BJ (cell line): ENCODE measurements at regions not wholly inside any gene's neighbourhood (a gene's known extent, or its start where the extent isn't known, plus 50 kb on each side); places are given as distances from the start of the nearest gene placed in this dataset.

Experiments
- CTCF ChIA-PET: fragments of 350-600 bp; formaldehyde crosslinking; extraction: SDS; loops from one replicate; lab custom pipeline; 2021; ENCODE audit warnings: antibody characterized with exemption, inconsistent platforms; lab: Yijun Ruan, JAX
- POLR2A ChIA-PET: fragments of 300-600 bp; sonication (Branson Sonifier 250); formaldehyde crosslinking; extraction: SDS; loops from one replicate; lab custom pipeline; 2021; ENCODE audit warnings: antibody characterized with exemption; lab: Charles Lee
- DNase-seq: peaks from one replicate; pipeline ENCODE4 v3.0.0-alpha.2; 2011; ENCODE audit warnings: low read depth
- H3K27me3 ChIP-seq: 2 replicates; pipeline ENCODE4 v1.6.0; 2011; ENCODE audit warnings: low read length; ENCODE audit not compliant: control insufficient read depth, insufficient read depth
- H3K36me3 ChIP-seq: 2 replicates; pipeline ENCODE4 v1.5.1; 2011; ENCODE audit warnings: low read length; ENCODE audit not compliant: control insufficient read depth, insufficient read depth
- H3K4me3 ChIP-seq: 2 replicates; pipeline ENCODE4 v1.5.1; 2011; ENCODE audit warnings: low read depth, mild to moderate bottlenecking, control low read depth, low read length
- TF ChIP-seq, protein P1 (sequence below): IDR thresholded peaks from 2 replicates; pipeline ENCODE4 v1.5.1; 2011; ENCODE audit warnings: low read depth, mild to moderate bottlenecking, control low read depth, inconsistent platforms, low read length, moderate library complexity; ENCODE audit not compliant: insufficient read depth

DNA sequence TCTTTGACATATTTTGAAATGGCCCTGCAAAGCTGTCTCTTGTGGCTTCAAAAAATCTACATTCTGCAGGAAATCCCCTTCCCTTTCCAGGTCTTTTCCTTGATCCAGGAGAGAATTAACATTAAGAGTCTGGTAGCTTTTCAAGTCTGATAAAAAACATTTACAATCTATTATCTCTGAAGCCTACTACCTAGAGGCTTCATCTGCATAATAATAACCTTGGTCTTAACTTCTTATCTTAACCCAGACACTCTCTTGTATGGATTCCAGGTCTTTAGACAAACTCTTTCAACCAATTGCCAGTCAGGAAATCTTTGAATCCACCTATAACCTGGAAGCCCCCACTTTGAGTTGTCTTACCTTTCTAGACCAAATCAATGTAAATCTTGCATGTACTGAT, 179.3 kb upstream of the ZC3H15 start:
- ChIA-PET POLR2A (no interaction called here), CTCF (no interaction called here)
- TF ChIP-seq, protein P1, sequence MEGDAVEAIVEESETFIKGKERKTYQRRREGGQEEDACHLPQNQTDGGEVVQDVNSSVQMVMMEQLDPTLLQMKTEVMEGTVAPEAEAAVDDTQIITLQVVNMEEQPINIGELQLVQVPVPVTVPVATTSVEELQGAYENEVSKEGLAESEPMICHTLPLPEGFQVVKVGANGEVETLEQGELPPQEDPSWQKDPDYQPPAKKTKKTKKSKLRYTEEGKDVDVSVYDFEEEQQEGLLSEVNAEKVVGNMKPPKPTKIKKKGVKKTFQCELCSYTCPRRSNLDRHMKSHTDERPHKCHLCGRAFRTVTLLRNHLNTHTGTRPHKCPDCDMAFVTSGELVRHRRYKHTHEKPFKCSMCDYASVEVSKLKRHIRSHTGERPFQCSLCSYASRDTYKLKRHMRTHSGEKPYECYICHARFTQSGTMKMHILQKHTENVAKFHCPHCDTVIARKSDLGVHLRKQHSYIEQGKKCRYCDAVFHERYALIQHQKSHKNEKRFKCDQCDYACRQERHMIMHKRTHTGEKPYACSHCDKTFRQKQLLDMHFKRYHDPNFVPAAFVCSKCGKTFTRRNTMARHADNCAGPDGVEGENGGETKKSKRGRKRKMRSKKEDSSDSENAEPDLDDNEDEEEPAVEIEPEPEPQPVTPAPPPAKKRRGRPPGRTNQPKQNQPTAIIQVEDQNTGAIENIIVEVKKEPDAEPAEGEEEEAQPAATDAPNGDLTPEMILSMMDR = no peak
- Histone ChIP-seq H3K4me3 (no peak overlapping the region), H3K27me3 (no peaks in the 10 kb centered on the region), H3K36me3 (no peaks in the 10 kb centered on the region)
- no peak for DNase-seq

DNA sequence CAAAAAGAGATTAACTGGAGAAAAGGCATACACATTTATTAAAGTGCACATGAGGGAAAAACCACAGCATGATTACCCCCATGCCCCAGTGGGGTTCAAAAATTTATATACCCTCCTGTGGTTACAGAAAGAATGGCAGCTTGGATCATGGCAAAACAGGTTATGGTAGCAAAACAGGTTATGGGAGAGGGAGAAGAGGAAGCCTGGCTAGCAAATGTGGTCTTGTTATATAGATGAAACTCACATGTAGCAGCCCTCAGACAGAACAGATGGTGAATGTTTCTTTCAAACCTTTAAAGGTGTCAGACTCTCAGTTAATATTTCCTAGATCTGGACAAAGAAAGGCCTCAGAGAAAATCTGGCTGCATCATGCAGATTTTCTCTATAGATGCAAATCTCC, 178.2 kb upstream of the ZC3H15 start:
- POLR2A ChIA-PET = no interaction called here
- CTCF ChIA-PET = no interaction called here

DNA sequence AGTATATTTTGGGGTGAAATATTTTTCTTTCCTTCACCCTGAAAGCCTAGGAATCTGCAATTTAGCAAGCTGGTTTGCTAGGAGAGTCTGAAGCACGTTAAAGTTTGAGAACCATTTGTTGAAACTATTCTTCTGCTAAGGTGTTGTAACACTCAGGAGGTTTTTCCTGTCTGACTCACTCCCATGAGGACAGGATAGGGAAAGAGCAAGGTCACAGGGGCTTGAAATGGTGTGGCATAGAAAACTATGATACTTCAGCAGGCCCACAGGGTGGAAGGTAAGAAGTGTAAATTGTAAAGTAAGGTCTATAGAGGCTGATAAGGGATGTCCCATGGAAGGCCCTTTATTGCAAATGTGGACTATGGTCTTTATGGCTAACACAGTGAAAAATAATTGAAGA, 177.7 kb upstream of the ZC3H15 start:
- CTCF ChIA-PET = no interaction called here
- DNase-seq = no peak
- no peak overlapping the region for H3K4me3 ChIP-seq
- TF ChIP-seq, protein P1 = no peak
- no peaks in the 10 kb centered on the region for H3K36me3 ChIP-seq
- H3K27me3 ChIP-seq = no peaks in the 10 kb centered on the region
- POLR2A ChIA-PET = no interaction called here

More for the DNA sequence above, 178.2 kb upstream of the ZC3H15 start:
- Histone ChIP-seq H3K36me3 (no peaks in the 10 kb centered on the region), H3K4me3 (no peak overlapping the region), H3K27me3 (no peaks in the 10 kb centered on the region)
- no peak for DNase-seq
- TF ChIP-seq, protein P1 = no peak

DNA sequence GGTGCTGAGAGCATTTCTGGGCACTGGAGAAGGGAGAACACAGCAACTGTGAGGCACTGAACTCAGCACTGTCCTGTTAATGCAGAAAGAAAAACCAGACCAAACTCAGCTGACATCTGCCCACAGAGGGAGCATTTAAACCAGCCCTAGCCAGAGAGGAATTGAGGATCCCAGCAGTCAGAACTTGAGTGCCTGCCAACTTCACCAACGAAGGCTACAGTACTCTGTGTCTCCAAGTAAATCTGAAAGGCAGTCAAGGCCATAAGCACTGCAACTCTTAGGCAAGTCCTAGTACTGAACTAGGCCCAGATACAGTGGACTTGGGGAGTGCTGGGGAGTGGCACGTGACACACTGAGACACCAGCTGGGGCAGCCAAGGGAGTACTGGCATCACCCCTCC, 176.2 kb upstream of the ZC3H15 start:
- TF ChIP-seq, protein P1 = no peak
- POLR2A ChIA-PET = no interaction called here
- no peaks in the 10 kb centered on the region for H3K36me3 ChIP-seq
- no peaks in the 10 kb centered on the region for H3K27me3 ChIP-seq
- H3K4me3 ChIP-seq = no peak overlapping the region
- DNase-seq = no peak
- CTCF ChIA-PET = no interaction called here

DNA sequence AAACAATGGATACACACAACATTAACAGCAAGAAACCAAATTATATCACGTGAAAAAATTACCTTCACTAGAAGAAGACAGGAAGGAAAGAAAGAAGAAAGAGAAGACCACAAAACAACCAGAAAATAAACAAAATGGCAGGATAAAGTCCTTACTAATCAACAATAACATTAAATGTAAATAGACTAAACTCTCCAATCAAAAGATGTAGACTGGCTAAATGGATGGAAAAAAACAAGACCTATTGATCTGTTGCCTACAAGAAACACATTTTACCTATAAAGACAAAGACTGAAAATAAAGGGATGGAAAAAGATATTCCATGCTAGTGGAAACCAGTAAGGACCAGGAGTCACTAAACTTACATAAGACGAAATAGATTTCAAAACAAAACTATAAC, 167.0 kb upstream of the ZC3H15 start:
- H3K4me3 ChIP-seq = no peak overlapping the region
- H3K36me3 ChIP-seq = no peaks in the 10 kb centered on the region
- no peaks in the 10 kb centered on the region for H3K27me3 ChIP-seq
- no peak for DNase-seq
- TF ChIP-seq, protein P1 = no peak
- ChIA-PET POLR2A (no interaction called here), CTCF (no interaction called here)
